Nephron (organoid): ENCODE measurements at regions not wholly inside any gene's neighbourhood (a gene's known extent, or its start where the extent isn't known, plus 50 kb on each side); places are given as distances from the start of the nearest gene placed in this dataset.
A peak's percentile ranks its signal among the peaks of the same experiment; 100 is the strongest.

Experiments used
- H3K27ac Mint-ChIP-seq, 3 experiments: 2 replicates each; pipeline ENCODE4 v1.8.0; 2020; ENCODE audit warnings: mixed read lengths in 3 of 3, mild to moderate bottlenecking in 2 of 3, moderate library complexity in 1 of 3
- H3K27me3 Mint-ChIP-seq: 2 replicates; pipeline ENCODE4 v1.8.0; 2021; ENCODE audit warnings: low read depth, mild to moderate bottlenecking, moderate library complexity, mixed read lengths
- H3K36me3 Mint-ChIP-seq: 2 replicates; pipeline ENCODE4 v1.8.0; 2020; ENCODE audit warnings: low read depth, mixed read lengths
- H3K4me1 Mint-ChIP-seq: 2 replicates; pipeline ENCODE4 v1.8.0; 2020; ENCODE audit warnings: mixed read lengths
- H3K4me3 Mint-ChIP-seq, 3 experiments: 2 replicates each; pipeline ENCODE4 v1.8.0; 2020; ENCODE audit warnings: mild to moderate bottlenecking in 3 of 3, mixed read lengths in 3 of 3, moderate library complexity in 2 of 3
- H3K9me3 Mint-ChIP-seq: 2 replicates; pipeline ENCODE4 v1.8.0; 2020; ENCODE audit warnings: mixed read lengths
- CTCF ChIP-seq, 3 experiments: fragments of 200-600 bp; sonication (generic); IDR thresholded peaks; one replicate each; pipeline ENCODE4 v1.5.0; 2021; ENCODE audit warnings: antibody characterized with exemption in 3 of 3; ENCODE audit not compliant: unreplicated experiment in 3 of 3

DNA sequence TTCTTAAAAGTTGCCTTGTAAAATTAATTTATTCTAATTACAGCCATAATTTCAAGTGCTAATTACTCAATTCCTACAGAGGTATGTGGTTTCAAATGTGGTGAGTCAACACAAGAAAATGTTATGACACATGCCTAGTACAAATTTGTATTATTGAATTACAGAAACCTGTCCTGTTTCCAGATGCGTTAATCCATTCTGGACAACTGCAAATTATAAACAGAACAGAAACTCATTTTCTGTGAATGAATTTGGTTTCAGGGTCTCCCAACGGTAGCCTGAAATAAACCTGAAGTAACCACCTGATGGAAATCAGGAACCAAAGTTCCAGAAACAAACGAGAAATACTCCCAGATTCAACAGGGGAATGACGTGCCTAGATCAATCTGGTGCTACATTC lies 328.6 kb upstream of the F9 start:
- H3K27ac Mint-ChIP-seq, result no peak overlapping the region

DNA sequence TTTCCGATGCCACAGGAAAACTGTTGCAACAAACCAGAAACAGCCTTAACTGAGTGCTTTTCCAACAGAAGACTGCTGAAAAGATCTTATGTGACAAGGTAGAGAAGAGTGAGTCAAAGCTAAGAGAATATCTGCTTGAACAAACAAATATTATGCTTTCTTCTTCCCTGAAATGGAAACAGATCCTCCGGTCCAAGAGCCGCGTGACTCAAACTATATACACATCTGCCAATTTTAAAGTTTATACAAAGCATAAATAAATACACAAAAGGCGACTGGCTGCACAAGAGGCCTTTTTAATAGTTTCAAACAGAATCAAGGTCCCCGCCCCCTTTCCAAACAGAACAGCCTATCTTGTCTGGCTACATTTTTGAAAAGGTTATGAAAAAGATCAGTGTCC lies 329.7 kb upstream of the F9 start:
- H3K9me3 Mint-ChIP-seq, result no peaks in the 10 kb centered on the region
- H3K27me3 Mint-ChIP-seq, result peaks cover 88% of the 10 kb centered on the region
- H3K36me3 Mint-ChIP-seq, result no peaks in the 10 kb centered on the region
- peak overlapping the region in 1 of 3 experiments; percentile 48 for H3K4me3 Mint-ChIP-seq
- TF ChIP-seq CTCF (IDR thresholded peaks at IDR 0.05; ENCODE audit: unreplicated experiment in 3 of 3), result no peak
- no peak overlapping the region for H3K27ac Mint-ChIP-seq
- H3K4me1 Mint-ChIP-seq, result peaks cover 28% of the 10 kb centered on the region

More for the DNA sequence above, 328.6 kb upstream of the F9 start:
- TF ChIP-seq CTCF (IDR thresholded peaks at IDR 0.05; ENCODE audit: unreplicated experiment in 3 of 3), result no peak
- Mint-ChIP-seq H3K9me3 (no peaks in the 10 kb centered on the region), H3K27me3 (peaks cover 88% of the 10 kb centered on the region), H3K4me1 (peaks cover 33% of the 10 kb centered on the region), H3K36me3 (no peaks in the 10 kb centered on the region), H3K4me3 (peak overlapping the region; percentile 85 to 93 (median 92))

- H3K9me3 Mint-ChIP-seq, result no peaks in the 10 kb centered on the region
- H3K27ac Mint-ChIP-seq, result no peak overlapping the region
- H3K27me3 Mint-ChIP-seq, result peaks cover 87% of the 10 kb centered on the region
- H3K4me1 Mint-ChIP-seq, result peaks cover 24% of the 10 kb centered on the region
- no peak for TF ChIP-seq CTCF (IDR thresholded peaks at IDR 0.05; ENCODE audit: unreplicated experiment in 3 of 3)
- peak overlapping the region in 1 of 3 experiments; percentile 37 for H3K4me3 Mint-ChIP-seq
- no peaks in the 10 kb centered on the region for H3K36me3 Mint-ChIP-seq
Observed at GRCh38 chrX:139200346-139200745, 330.2 kb upstream of the F9 start.

GRCh38 chrX:139199933-139200332 lies 330.6 kb upstream of the F9 start:
- Mint-ChIP-seq H3K27me3 (peaks cover 87% of the 10 kb centered on the region), H3K27ac (no peak overlapping the region), H3K9me3 (no peaks in the 10 kb centered on the region), H3K36me3 (no peaks in the 10 kb centered on the region), H3K4me3 (no peak overlapping the region), H3K4me1 (peaks cover 23% of the 10 kb centered on the region)
- no peak for TF ChIP-seq CTCF (IDR thresholded peaks at IDR 0.05; ENCODE audit: unreplicated experiment in 3 of 3)

GRCh38 chrX:139198936-139199335 lies 331.6 kb upstream of the F9 start:
- Mint-ChIP-seq H3K36me3 (no peaks in the 10 kb centered on the region), H3K9me3 (no peaks in the 10 kb centered on the region), H3K27me3 (peaks cover 87% of the 10 kb centered on the region), H3K4me1 (peaks cover 19% of the 10 kb centered on the region), H3K27ac (no peak overlapping the region), H3K4me3 (no peak overlapping the region)
- no peak for TF ChIP-seq CTCF (IDR thresholded peaks at IDR 0.05; ENCODE audit: unreplicated experiment in 3 of 3)

DNA sequence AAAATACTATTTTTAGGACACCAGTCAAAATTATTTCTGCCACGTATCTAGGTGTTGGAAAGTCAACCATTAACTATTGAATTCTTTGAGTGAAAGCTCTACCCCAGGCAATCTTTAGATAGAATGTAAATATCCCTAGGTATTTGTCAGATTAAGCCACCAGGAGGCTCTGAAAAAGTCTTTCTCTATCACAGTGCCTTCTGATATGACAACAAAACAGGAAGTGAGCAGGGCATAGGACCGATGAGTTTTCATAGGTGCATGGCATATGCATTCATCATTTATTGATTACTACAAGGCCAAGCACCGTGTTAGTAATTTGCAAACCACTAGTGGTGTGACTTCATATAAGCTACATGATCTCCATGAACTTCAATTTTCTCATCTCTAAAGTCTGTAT lies 333.6 kb upstream of the F9 start:
- Mint-ChIP-seq H3K36me3 (no peaks in the 10 kb centered on the region), H3K27ac (no peak overlapping the region), H3K9me3 (no peaks in the 10 kb centered on the region), H3K4me1 (peaks cover 9% of the 10 kb centered on the region), H3K27me3 (peaks cover 76% of the 10 kb centered on the region), H3K4me3 (no peak overlapping the region)
- no peak for TF ChIP-seq CTCF (IDR thresholded peaks at IDR 0.05; ENCODE audit: unreplicated experiment in 3 of 3)
